Mesodermal cell (in vitro differentiated cells): ENCODE measurements at regions not wholly inside any gene's neighbourhood (a gene's known extent, or its start where the extent isn't known, plus 50 kb on each side); places are given as distances from the start of the nearest gene placed in this dataset.

Source experiments
- H3K27ac ChIP-seq: 2 replicates; pipeline ENCODE4 v1.7.0; 2013; ENCODE audit warnings: mild to moderate bottlenecking, low read depth, low read length, moderate library complexity; ENCODE audit not compliant: severe bottlenecking
- H3K36me3 ChIP-seq: 2 replicates; pipeline ENCODE4 v1.7.1; 2013; ENCODE audit warnings: mild to moderate bottlenecking, low read length, moderate library complexity; ENCODE audit not compliant: control insufficient read depth, insufficient read depth
- H3K4me1 ChIP-seq: one replicate; pipeline ENCODE4 v1.7.1; 2013; ENCODE audit warnings: mild to moderate bottlenecking, low read length; ENCODE audit not compliant: insufficient read depth, control insufficient read depth, poor library complexity, severe bottlenecking
- H3K4me3 ChIP-seq: 2 replicates; pipeline ENCODE4 v1.7.0; 2013; ENCODE audit warnings: low read length, control low read depth, mild to moderate bottlenecking; ENCODE audit not compliant: insufficient read depth, poor library complexity, severe bottlenecking; ENCODE audit errors: extremely low read depth
- H3K9me3 ChIP-seq: 2 replicates; pipeline ENCODE4 v1.7.1; 2013; ENCODE audit warnings: mild to moderate bottlenecking, low read length, moderate library complexity; ENCODE audit not compliant: control insufficient read depth
- WGBS, 2 experiments: methylation state at CpG; one replicate each; pipeline ENCODE4 v1.1.5; 2013; ENCODE audit warnings: missing lambda C conversion rate in 2 of 2; ENCODE audit not compliant: insufficient coverage in 2 of 2; 5-methylcytosine and 5-hydroxymethylcytosine counted together

- Histone ChIP-seq H3K36me3 (no peaks in the 10 kb centered on the region), H3K4me3 (no peak overlapping the region), H3K27ac (no peak overlapping the region), H3K4me1 (peaks cover 6% of the 10 kb centered on the region), H3K9me3 (no peaks in the 10 kb centered on the region)
- 28 to 32% methylated on average over 15 to 21 of the region's 27 CpGs for WGBS, 2 experiments
These were observed 203.4 kb downstream of the KIF26A start for GRCh38 chr14:104341532-104342434.

DNA sequence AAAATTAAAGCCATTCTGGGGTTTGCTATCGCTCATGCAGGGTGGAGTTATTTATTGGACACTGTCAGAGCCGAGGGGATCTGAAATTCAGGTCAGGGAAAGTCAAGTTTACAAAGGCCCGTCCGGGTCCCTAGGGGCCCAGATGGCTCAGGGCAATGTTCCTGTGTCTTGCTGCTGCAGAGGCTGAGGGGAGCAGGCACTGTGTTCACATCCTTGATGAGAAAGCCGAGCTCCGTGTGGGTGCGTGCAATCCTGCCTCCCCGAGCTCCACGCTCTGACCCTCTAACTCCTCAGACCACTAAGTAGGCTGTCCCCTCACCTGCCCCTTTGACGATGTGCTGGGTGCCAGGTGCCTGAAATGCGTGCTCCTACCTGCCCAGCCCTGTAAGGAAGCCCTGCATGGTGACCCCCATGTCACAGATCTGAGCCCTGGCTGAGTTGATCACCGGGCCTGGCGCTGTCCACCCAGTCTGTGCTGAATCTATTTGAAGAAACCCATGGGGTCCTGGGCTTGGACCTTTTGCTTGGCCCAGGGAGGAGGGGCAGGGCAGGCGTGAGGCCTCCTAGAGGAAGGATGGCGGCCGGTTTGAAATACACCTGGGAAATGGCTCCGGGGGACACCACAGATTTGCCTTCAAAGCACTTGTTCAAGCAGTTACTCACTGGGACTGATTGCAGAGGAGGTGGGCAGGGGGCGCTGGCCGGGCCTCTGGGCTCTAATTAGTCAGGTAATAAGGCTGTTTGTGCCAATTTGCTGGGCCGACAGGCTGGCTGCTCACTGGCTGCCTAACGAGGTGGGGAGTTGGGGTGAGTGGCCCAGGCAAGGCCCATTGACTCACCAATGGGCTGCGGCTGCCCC, 204.3 kb downstream of the KIF26A start:
- Histone ChIP-seq H3K9me3 (no peaks in the 10 kb centered on the region), H3K4me1 (peaks cover 6% of the 10 kb centered on the region), H3K4me3 (no peak overlapping the region), H3K27ac (no peak overlapping the region), H3K36me3 (no peaks in the 10 kb centered on the region)
- 80 to 81% methylated on average over 18 to 19 of the region's 22 CpGs for WGBS, 2 experiments

DNA sequence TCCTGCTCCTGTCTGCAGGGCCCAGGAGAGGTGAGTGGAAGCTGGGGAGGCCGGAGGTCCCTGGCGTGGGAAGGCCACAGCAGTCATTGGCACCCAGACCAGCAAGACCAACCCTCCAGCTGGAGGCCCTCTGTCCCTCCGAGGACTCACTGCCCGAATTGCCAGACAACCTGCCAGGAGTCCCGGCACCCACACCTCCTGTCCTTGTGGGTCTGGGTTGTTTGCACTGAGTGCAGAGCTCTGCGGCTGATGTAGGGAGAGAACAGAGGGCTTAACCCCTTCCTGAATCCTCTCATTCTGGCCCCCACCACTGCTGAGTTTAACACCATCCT, 204.9 kb downstream of the KIF26A start:
- Histone ChIP-seq H3K4me1 (peaks cover 6% of the 10 kb centered on the region), H3K4me3 (no peak overlapping the region), H3K9me3 (no peaks in the 10 kb centered on the region), H3K27ac (no peak overlapping the region), H3K36me3 (no peaks in the 10 kb centered on the region)
- WGBS, 2 experiments: 82 to 96% methylated on average over 2 to 4 of the region's 6 CpGs

- Histone ChIP-seq H3K36me3 (no peaks in the 10 kb centered on the region), H3K27ac (no peak overlapping the region), H3K4me1 (peaks cover 6% of the 10 kb centered on the region), H3K4me3 (no peak overlapping the region), H3K9me3 (no peaks in the 10 kb centered on the region)
- WGBS, 2 experiments: 82 to 83% methylated on average over 8 to 9 of the region's 11 CpGs
These were observed 205.6 kb downstream of the KIF26A start for GRCh38 chr14:104343690-104344640.

DNA sequence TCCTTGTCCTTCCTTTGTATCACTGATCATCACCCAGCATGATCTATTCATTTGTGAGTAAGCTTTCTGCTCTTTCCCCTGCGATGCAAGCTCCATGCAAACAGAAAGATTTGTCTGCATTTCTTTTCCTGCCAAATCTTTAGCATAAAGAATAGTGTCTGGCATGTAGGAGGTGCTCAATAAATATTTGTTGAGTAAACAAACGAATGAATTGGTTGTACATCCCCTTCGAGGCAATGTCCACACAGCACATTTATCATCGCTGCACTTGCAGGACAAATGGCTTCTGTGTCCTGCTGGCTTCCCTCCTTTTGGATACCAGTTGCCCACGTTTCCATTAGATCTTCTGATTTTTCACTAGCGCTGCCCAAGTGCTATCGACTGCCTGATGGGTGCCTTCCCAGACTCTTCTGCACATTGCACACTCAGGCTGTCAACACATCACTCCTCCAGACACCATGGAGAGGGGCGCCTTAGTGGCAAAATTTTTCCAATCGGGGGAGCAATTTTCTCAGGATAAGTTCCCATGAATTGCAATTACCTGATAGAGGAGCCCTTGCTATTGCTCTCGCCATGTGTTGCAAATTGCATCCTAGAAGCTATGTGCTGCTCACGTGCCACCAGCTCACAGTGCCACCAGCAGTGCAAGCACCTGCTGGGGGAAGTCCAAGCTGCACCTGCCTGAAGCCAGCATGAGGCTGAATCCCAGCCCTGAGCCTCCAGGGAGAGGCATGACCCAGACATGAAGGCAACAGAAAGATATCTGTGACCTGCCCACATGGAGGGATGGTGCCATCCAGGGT, 206.6 kb downstream of the KIF26A start:
- no peaks in the 10 kb centered on the region for H3K36me3 ChIP-seq
- WGBS, 2 experiments: 84 to 86% methylated on average over 10 to 11 of the region's 11 CpGs
- H3K27ac ChIP-seq: no peak overlapping the region
- H3K9me3 ChIP-seq: no peaks in the 10 kb centered on the region
- peaks cover 6% of the 10 kb centered on the region for H3K4me1 ChIP-seq
- H3K4me3 ChIP-seq: no peak overlapping the region

- H3K36me3 ChIP-seq: no peaks in the 10 kb centered on the region
- no peak overlapping the region for H3K27ac ChIP-seq
- WGBS, 2 experiments: 86 to 94% methylated on average over 17 to 19 of the region's 20 CpGs
- no peaks in the 10 kb centered on the region for H3K9me3 ChIP-seq
- H3K4me1 ChIP-seq: peaks cover 6% of the 10 kb centered on the region
- H3K4me3 ChIP-seq: no peak overlapping the region
These were observed 207.5 kb downstream of the KIF26A start for GRCh38 chr14:104345621-104346462.

GRCh38 chr14:104346608-104347007, 208.2 kb downstream of the KIF26A start:
- Histone ChIP-seq H3K4me3 (no peak overlapping the region), H3K27ac (no peak overlapping the region), H3K4me1 (peaks cover 6% of the 10 kb centered on the region), H3K9me3 (no peaks in the 10 kb centered on the region), H3K36me3 (no peaks in the 10 kb centered on the region)
- 91 to 92% methylated on average over 9 to 10 of the region's 10 CpGs for WGBS, 2 experiments

DNA sequence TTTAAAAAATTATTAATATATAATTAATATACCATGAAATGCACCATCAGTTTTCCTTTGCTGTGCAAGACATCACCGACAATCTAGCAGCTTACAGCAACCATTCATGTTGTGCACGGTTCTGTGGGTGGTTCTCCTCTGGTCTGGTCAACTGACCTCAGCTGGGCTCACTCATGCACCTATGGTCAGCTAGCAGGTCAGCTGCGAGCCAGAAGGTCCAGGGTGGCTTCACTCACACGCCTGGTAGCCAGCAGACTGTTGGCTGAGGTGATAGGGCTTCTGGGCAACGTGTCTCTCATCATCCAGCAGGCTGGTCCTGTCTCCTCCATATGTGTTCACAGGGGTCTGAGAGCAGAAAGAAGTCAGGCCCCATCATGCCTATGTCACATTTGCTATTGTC, 210.4 kb downstream of the KIF26A start:
- 85 to 87% methylated on average over 5 of the region's 5 CpGs for WGBS, 2 experiments
- no peak overlapping the region for H3K27ac ChIP-seq

DNA sequence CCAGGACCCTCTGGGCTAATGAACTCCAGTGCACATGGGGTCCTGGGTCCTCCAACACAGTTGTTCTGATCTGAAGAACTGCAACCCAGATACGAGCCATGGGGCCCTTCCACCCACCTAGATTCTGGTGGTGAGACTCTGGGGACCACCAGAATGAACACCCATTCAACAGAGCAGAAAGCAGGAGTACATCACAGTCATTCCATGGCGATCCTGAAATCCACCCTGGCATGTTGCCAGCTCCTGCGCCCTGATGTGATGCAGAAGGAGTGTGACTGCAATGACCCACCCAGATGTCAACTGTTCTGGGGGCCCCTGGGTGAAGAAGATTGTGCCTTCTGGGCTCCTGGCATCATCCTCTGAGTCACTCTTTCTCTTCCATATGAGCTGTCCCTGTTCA, 211.6 kb downstream of the KIF26A start:
- WGBS, 2 experiments: 86 to 100% methylated on average over 2 to 3 of the region's 3 CpGs

More for the DNA sequence above, 210.4 kb downstream of the KIF26A start:
- Histone ChIP-seq H3K4me3 (no peak overlapping the region), H3K36me3 (no peaks in the 10 kb centered on the region), H3K9me3 (no peaks in the 10 kb centered on the region), H3K4me1 (peaks cover 4% of the 10 kb centered on the region)

More for the DNA sequence above, 211.6 kb downstream of the KIF26A start:
- Histone ChIP-seq H3K4me3 (no peak overlapping the region), H3K4me1 (no peaks in the 10 kb centered on the region), H3K27ac (no peak overlapping the region), H3K36me3 (no peaks in the 10 kb centered on the region), H3K9me3 (no peaks in the 10 kb centered on the region)
